HepG2 (cell line): ENCODE measurements at regions not wholly inside any gene's neighbourhood (a gene's known extent, or its start where the extent isn't known, plus 50 kb on each side); places are given as distances from the start of the nearest gene placed in this dataset.

Experiments
- ATAC-seq: fragments of 200-7000 bp; cut with Tn5 transposase; 3 replicates; pipeline ENCODE4 v1.9.1; 2020; ENCODE audit warnings: mild to moderate bottlenecking, moderate library complexity
- BruUV-seq: library from RNA; stranded (reverse); fragments of 400-500 nt; replicated peaks from 2 replicates; lab custom pipeline; 2021; lab: Mats Ljungman, UMichigan
- CTCF ChIA-PET: fragments of 300-600 bp; formaldehyde crosslinking; extraction: SDS; loops from one replicate; lab custom pipeline; 2021; ENCODE audit warnings: low total read pairs, inconsistent platforms, low intra/inter-chr PET ratio; lab: Yijun Ruan, JAX
- POLR2A ChIA-PET: fragments of 350-600 bp; sonication (Branson Sonifier 250); formaldehyde crosslinking; loops from one replicate; lab custom pipeline; 2020; ENCODE audit warnings: antibody characterized with exemption, inconsistent platforms; lab: Yijun Ruan, JAX
- DNase-seq: peaks from one replicate; pipeline ENCODE4 v3.0.0-alpha.2; 2015; ENCODE audit warnings: low spot score
- FAIRE-seq: peaks from 3 replicates; lab custom pipeline; 2011; peaks lifted over from hg19 to GRCh38; lab: Jason Lieb, UNC
- H2AFZ ChIP-seq: one replicate; pipeline ENCODE4 v1.6.1; 2011; ENCODE audit warnings: low read length, inconsistent platforms
- H3K27ac ChIP-seq: fragments of 300-600 bp; 3 replicates; pipeline ENCODE4 v1.8.0; 2011; ENCODE audit warnings: mixed run types, mild to moderate bottlenecking, mixed read lengths, low read length, inconsistent platforms; ENCODE audit not compliant: insufficient read depth; ENCODE audit errors: extremely low read length
- H3K27me3 ChIP-seq, 2 experiments: fragments of 200-600 bp in 1 of 2; 2 replicates in 1 of 2; 3 replicates in 1 of 2; pipeline versions ENCODE4 v1.6.0 to v1.8.0; 2011; ENCODE audit warnings: low read length in 2 of 2, mild to moderate bottlenecking in 2 of 2, moderate library complexity in 2 of 2, inconsistent platforms in 1 of 2; ENCODE audit not compliant: insufficient read depth in 2 of 2, control insufficient read depth in 1 of 2
- H3K36me3 ChIP-seq, 2 experiments: fragments of 200-600 bp in 1 of 2; replicated peaks in 1 of 2; 2 replicates in 1 of 2; 3 replicates in 1 of 2; pipeline versions ENCODE4 v1.5.1 to v1.8.0; 2011; ENCODE audit warnings: low read length in 2 of 2, inconsistent platforms in 1 of 2; ENCODE audit not compliant: insufficient read depth in 2 of 2, control insufficient read depth in 1 of 2
- H3K4me1 ChIP-seq: 2 replicates; pipeline ENCODE4 v1.5.1; 2012; ENCODE audit warnings: low read length, inconsistent platforms; ENCODE audit not compliant: insufficient read depth
- H3K4me2 ChIP-seq: 2 replicates; pipeline ENCODE4 v1.6.0; 2011; ENCODE audit warnings: low read depth, low read length, inconsistent platforms
- H3K4me3 ChIP-seq, 3 experiments: fragments of 200-600 bp in 1 of 3; sonication (generic), shearing (Covaris generic) in 1 of 3; replicated peaks in 1 of 3; 2 replicates each; pipeline ENCODE4 v1.5.1; 2011 to 2016; ENCODE audit warnings: low read length in 3 of 3, inconsistent platforms in 2 of 3, low read depth in 2 of 3, mild to moderate bottlenecking in 2 of 3, control low read depth in 1 of 3, mixed read lengths in 1 of 3; ENCODE audit not compliant: insufficient read depth in 1 of 3
- H3K79me2 ChIP-seq: one replicate; pipeline ENCODE4 v1.6.1; 2011; ENCODE audit warnings: low read length, inconsistent platforms; ENCODE audit not compliant: insufficient read depth
- H3K9ac ChIP-seq: 2 replicates; pipeline ENCODE4 v1.6.0; 2011; ENCODE audit warnings: mild to moderate bottlenecking, low read depth, low read length, inconsistent platforms; ENCODE audit not compliant: insufficient read depth
- H3K9me3 ChIP-seq: 2 replicates; pipeline ENCODE4 v1.5.1; 2012; ENCODE audit warnings: mild to moderate bottlenecking, low read length
- H4K20me1 ChIP-seq: 2 replicates; pipeline ENCODE4 v1.6.0; 2011; ENCODE audit warnings: inconsistent platforms, mild to moderate bottlenecking, low read length, moderate library complexity; ENCODE audit not compliant: insufficient read depth
- AGO1 ChIP-seq: fragments of 200-400 bp; formaldehyde crosslinking; IDR thresholded peaks from 2 replicates; pipeline ENCODE4 v1.6.1; 2017; ENCODE audit warnings: mild to moderate bottlenecking, low read depth, low read length, moderate library complexity; ENCODE audit not compliant: poor library complexity, severe bottlenecking
- DNMT3B ChIP-seq: conservative IDR thresholded peaks from 2 replicates; pipeline ENCODE4 v1.6.1; 2016; ENCODE audit warnings: missing biosample characterization, control low read depth
- GTF2F1 ChIP-seq: fragments of 150-350 bp; IDR thresholded peaks from 2 replicates; pipeline ENCODE4 v1.6.1; 2014; ENCODE audit warnings: low read length
- JUND ChIP-seq: sonication (generic); formaldehyde crosslinking; IDR thresholded peaks from 2 replicates; pipeline ENCODE4 v1.8.0; 2022; ENCODE audit warnings: mild to moderate bottlenecking, missing genetic modification reagents
- KDM5A ChIP-seq: fragments of 200-600 bp; sonication (generic); IDR thresholded peaks from 2 replicates; pipeline ENCODE4 v1.7.0; 2018; ENCODE audit warnings: antibody characterized with exemption, mild to moderate bottlenecking, low read length, borderline replicate concordance
- NFYC ChIP-seq: IDR thresholded peaks from 2 replicates; pipeline ENCODE4 v1.6.1; 2016; ENCODE audit warnings: missing genetic modification reagents, missing compliant biosample characterization
- RBM39 ChIP-seq: fragments of 200-400 bp; formaldehyde crosslinking; IDR thresholded peaks from one replicate; pipeline ENCODE4 v1.6.1; 2018; ENCODE audit warnings: antibody characterized with exemption, mild to moderate bottlenecking, low read depth, low read length; ENCODE audit not compliant: poor library complexity, severe bottlenecking
- ZNF207 ChIP-seq: fragments of 450-650 bp; IDR thresholded peaks from 2 replicates; pipeline ENCODE4 v1.6.1; 2016; ENCODE audit warnings: antibody characterized with exemption, borderline replicate concordance
- WGBS: methylation state at CpG from one replicate; pipeline ENCODE4 v1.1.6; 2017; ENCODE audit warnings: low lambda C conversion rate; 5-methylcytosine and 5-hydroxymethylcytosine counted together
- in situ Hi-C: cut with HindIII; loops from 2 replicates; pipeline ENCODE4 v1.10.0; 2017; ENCODE audit warnings: low pct_unique_long_range_greater_than_20kb; ENCODE audit not compliant: extremely low pct_ligation_motif_present
- intact Hi-C: fragments of 100-400 bp; cut with micrococcal nuclease; formaldehyde crosslinking; loops from one replicate; pipeline ENCODE4 v1.10.0; 2022; ENCODE audit not compliant: unreplicated experiment
- TF ChIP-seq, protein P1 (sequence below): sonication (generic); formaldehyde crosslinking; IDR thresholded peaks from 2 replicates; pipeline ENCODE4 v1.5.1; 2020; ENCODE audit warnings: missing genetic modification reagents, mild to moderate bottlenecking, borderline replicate concordance
- TF ChIP-seq, protein P2 (sequence below): sonication (generic); formaldehyde crosslinking; IDR thresholded peaks from 2 replicates; pipeline ENCODE4 v1.4.0; 2020; ENCODE audit warnings: mild to moderate bottlenecking, missing genetic modification reagents
- TF ChIP-seq, protein P3 (sequence below): sonication (generic); formaldehyde crosslinking; IDR thresholded peaks from 2 replicates; pipeline ENCODE4 v1.5.0; 2020; ENCODE audit warnings: missing genetic modification reagents

DNA sequence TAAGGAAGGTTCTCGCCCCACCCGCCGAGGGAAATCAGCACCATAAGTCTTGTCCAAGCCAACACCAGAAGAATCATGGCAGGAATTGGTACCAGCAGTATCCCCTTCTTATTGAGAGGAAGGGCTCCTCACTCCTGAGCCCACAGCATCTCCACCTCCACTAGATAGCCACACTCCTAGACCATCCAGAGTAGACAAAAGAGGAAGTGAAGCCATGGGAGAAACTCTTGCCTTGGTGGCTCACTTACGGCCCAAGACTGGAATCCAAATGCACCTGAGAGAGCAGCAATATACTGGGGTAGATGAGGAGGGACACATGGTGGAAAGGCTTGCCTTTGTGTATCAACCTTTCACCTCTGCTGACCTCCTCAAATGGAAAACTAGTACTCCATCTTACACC lies 255.3 kb upstream of the PRKX start (continued):
- TF ChIP-seq, protein P1, sequence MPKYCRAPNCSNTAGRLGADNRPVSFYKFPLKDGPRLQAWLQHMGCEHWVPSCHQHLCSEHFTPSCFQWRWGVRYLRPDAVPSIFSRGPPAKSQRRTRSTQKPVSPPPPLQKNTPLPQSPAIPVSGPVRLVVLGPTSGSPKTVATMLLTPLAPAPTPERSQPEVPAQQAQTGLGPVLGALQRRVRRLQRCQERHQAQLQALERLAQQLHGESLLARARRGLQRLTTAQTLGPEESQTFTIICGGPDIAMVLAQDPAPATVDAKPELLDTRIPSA (CRISPR knock-in tag), result no peak

DNA sequence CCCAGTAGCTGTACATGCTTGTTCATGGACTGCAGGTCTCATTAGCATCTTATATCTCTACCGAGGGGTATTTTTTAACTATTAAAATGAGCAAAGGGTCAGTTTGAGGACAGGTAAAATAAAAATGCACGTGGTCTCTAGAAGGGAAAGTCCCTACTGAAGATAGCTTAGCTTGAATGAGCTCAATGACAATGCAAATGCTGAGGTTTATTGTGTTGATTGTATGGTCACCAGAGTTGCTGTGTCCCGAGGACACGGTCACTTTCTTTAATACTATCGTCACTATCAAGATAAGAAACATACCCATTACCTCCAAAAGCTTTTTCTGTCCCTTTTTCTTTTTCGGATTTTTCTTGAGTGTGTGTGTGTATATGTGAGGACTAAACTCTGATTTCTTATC lies 250.5 kb upstream of the PRKX start:
- TF ChIP-seq KDM5A (no peak), AGO1 (no peak), JUND (CRISPR knock-in tag) (no peak), NFYC (no peak), ZNF207 (no peak), GTF2F1 (no peak), RBM39 (no peak), DNMT3B (no peak)
- TF ChIP-seq, protein P2, sequence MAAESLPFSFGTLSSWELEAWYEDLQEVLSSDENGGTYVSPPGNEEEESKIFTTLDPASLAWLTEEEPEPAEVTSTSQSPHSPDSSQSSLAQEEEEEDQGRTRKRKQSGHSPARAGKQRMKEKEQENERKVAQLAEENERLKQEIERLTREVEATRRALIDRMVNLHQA (CRISPR knock-in tag), result no peak
- TF ChIP-seq, protein P3, sequence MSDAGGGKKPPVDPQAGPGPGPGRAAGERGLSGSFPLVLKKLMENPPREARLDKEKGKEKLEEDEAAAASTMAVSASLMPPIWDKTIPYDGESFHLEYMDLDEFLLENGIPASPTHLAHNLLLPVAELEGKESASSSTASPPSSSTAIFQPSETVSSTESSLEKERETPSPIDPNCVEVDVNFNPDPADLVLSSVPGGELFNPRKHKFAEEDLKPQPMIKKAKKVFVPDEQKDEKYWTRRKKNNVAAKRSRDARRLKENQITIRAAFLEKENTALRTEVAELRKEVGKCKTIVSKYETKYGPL, result no peak
- no peak for DNase-seq
- H3K4me2 ChIP-seq, result no peak overlapping the region
- H3K36me3 ChIP-seq, result no peaks in the 10 kb centered on the region
- no peak overlapping the region for H2AFZ ChIP-seq
- H3K9ac ChIP-seq, result no peak overlapping the region
- H3K4me3 ChIP-seq, result no peak overlapping the region
- no peak for FAIRE-seq
- no peak for ATAC-seq
- ChIA-PET POLR2A (no interaction called here), CTCF (no interaction called here)
- in situ Hi-C loops, result loop anchor here (25.0 kb wide), 1 partner anchor 573 kb away; no protein-coding TSS in a partner anchor
- no peaks in the 10 kb centered on the region for H3K79me2 ChIP-seq
- no peak overlapping the region for H3K27ac ChIP-seq
- no peaks in the 10 kb centered on the region for H3K9me3 ChIP-seq
- WGBS, result 2% methylated on average over 6 of the region's 6 CpGs
- no peaks in the 10 kb centered on the region for H4K20me1 ChIP-seq
- H3K27me3 ChIP-seq, result no peaks in the 10 kb centered on the region
- BruUV-seq, result no TSS peak
- intact Hi-C loops, result no loop called here
- H3K4me1 ChIP-seq, result no peaks in the 10 kb centered on the region
